H7 (cell line): ENCODE measurements at regions not wholly inside any gene's neighbourhood (a gene's known extent, or its start where the extent isn't known, plus 50 kb on each side); places are given as distances from the start of the nearest gene placed in this dataset.
"Not testable (repeated sequence)": the region's sequence is repeated elsewhere in the genome, so short reads cannot be mapped to it uniquely, and the experiment has no call there.

Source experiments
- DNase-seq: peaks from one replicate; pipeline ENCODE4 v3.0.0; 2012
- H3K27me3 ChIP-seq: 2 replicates; pipeline ENCODE4 v1.6.0; 2011; ENCODE audit warnings: mild to moderate bottlenecking, low read length; ENCODE audit not compliant: control insufficient read depth, insufficient read depth
- H3K36me3 ChIP-seq: replicated peaks from 2 replicates; pipeline ENCODE4 v1.5.1; 2011; ENCODE audit warnings: low read length; ENCODE audit not compliant: control insufficient read depth, insufficient read depth
- H3K4me3 ChIP-seq: 2 replicates; pipeline ENCODE4 v1.5.1; 2011; ENCODE audit warnings: low read depth, mild to moderate bottlenecking, control low read depth, low read length, moderate library complexity; ENCODE audit not compliant: insufficient read depth

GRCh38 chr10:85410586-85410985 lies 956.0 kb downstream of the GRID1 start:
- not testable (repeated sequence) for H3K4me3 ChIP-seq, DNase-seq, H3K27me3 ChIP-seq, H3K36me3 ChIP-seq

- H3K36me3 ChIP-seq, result no peaks in the 10 kb centered on the region
- DNase-seq, result no peak
- H3K27me3 ChIP-seq, result no peaks in the 10 kb centered on the region
- no peak overlapping the region for H3K4me3 ChIP-seq
Observed at GRCh38 chr10:85413570-85413969, 953.0 kb downstream of the GRID1 start.

GRCh38 chr10:85420501-85421191 lies 945.9 kb downstream of the GRID1 start:
- Histone ChIP-seq H3K4me3 (no peak overlapping the region), H3K27me3 (no peaks in the 10 kb centered on the region; the same call in 1 of the 2 replicates), H3K36me3 (no peaks in the 10 kb centered on the region)
- DNase-seq, result peak; percentile 68

- Histone ChIP-seq H3K27me3 (no peaks in the 10 kb centered on the region; the same call in 1 of the 2 replicates), H3K36me3 (no peaks in the 10 kb centered on the region), H3K4me3 (no peak overlapping the region)
- no peak for DNase-seq
Observed at GRCh38 chr10:85421421-85421820, 945.2 kb downstream of the GRID1 start.

GRCh38 chr10:85429126-85429525 lies 937.5 kb downstream of the GRID1 start:
- no peak for DNase-seq

GRCh38 chr10:85430991-85431390 lies 935.6 kb downstream of the GRID1 start:
- no peaks in the 10 kb centered on the region for H3K27me3 ChIP-seq
- no peak overlapping the region for H3K4me3 ChIP-seq
- H3K36me3 ChIP-seq, result no peaks in the 10 kb centered on the region
- DNase-seq, result no peak

More at GRCh38 chr10:85429126-85429525, 937.5 kb downstream of the GRID1 start:
- Histone ChIP-seq H3K36me3 (no peaks in the 10 kb centered on the region), H3K4me3 (no peak overlapping the region), H3K27me3 (no peaks in the 10 kb centered on the region)

- no peak for DNase-seq
- Histone ChIP-seq H3K36me3 (no peaks in the 10 kb centered on the region), H3K4me3 (no peak overlapping the region), H3K27me3 (no peaks in the 10 kb centered on the region)
Observed at GRCh38 chr10:85433248-85433647, 933.3 kb downstream of the GRID1 start.

- no peak for DNase-seq
- Histone ChIP-seq H3K4me3 (no peak overlapping the region), H3K36me3 (no peaks in the 10 kb centered on the region), H3K27me3 (no peaks in the 10 kb centered on the region; the same call in 1 of the 2 replicates)
Observed at GRCh38 chr10:85444868-85445267, 921.7 kb downstream of the GRID1 start.

GRCh38 chr10:85445702-85446101 lies 920.9 kb downstream of the GRID1 start:
- DNase-seq, result no peak
- Histone ChIP-seq H3K4me3 (no peak overlapping the region), H3K36me3 (no peaks in the 10 kb centered on the region), H3K27me3 (no peaks in the 10 kb centered on the region; the same call in 1 of the 2 replicates)

GRCh38 chr10:85446827-85447226 lies 919.8 kb downstream of the GRID1 start:
- DNase-seq, result no peak
- Histone ChIP-seq H3K36me3 (no peaks in the 10 kb centered on the region), H3K4me3 (no peak overlapping the region), H3K27me3 (no peaks in the 10 kb centered on the region; the same call in 1 of the 2 replicates)

- Histone ChIP-seq H3K36me3 (no peaks in the 10 kb centered on the region), H3K27me3 (no peaks in the 10 kb centered on the region; the same call in 1 of the 2 replicates), H3K4me3 (no peak overlapping the region)
- no peak for DNase-seq
Observed at GRCh38 chr10:85447690-85448089, 918.9 kb downstream of the GRID1 start.

- no peaks in the 10 kb centered on the region for H3K36me3 ChIP-seq
- H3K27me3 ChIP-seq, result no peaks in the 10 kb centered on the region; the same call in 1 of the 2 replicates
- DNase-seq, result no peak
- H3K4me3 ChIP-seq, result no peak overlapping the region
Observed at GRCh38 chr10:85448716-85449115, 917.9 kb downstream of the GRID1 start.

GRCh38 chr10:85454386-85454785 lies 912.2 kb downstream of the GRID1 start:
- H3K36me3 ChIP-seq, result no peaks in the 10 kb centered on the region
- DNase-seq, result no peak
- H3K4me3 ChIP-seq, result no peak overlapping the region
- H3K27me3 ChIP-seq, result no peaks in the 10 kb centered on the region; the same call in 1 of the 2 replicates

- Histone ChIP-seq H3K4me3 (no peak overlapping the region), H3K27me3 (no peaks in the 10 kb centered on the region; the same call in 1 of the 2 replicates), H3K36me3 (no peaks in the 10 kb centered on the region)
- DNase-seq, result no peak
Observed at GRCh38 chr10:85457191-85457590, 909.4 kb downstream of the GRID1 start.

- no peaks in the 10 kb centered on the region; the same call in 1 of the 2 replicates for H3K27me3 ChIP-seq
- H3K36me3 ChIP-seq, result no peaks in the 10 kb centered on the region
- H3K4me3 ChIP-seq, result no peak overlapping the region
- no peak for DNase-seq
Observed at GRCh38 chr10:85458324-85458723, 908.3 kb downstream of the GRID1 start.
